MCF 10A (cell line): ENCODE measurements at regions not wholly inside any gene's neighbourhood (a gene's known extent, or its start where the extent isn't known, plus 50 kb on each side); places are given as distances from the start of the nearest gene placed in this dataset.

Experiments
- BruUV-seq: library from RNA; stranded (reverse); fragments of 400-500 nt; replicated peaks from 2 replicates; lab custom pipeline; 2021; lab: Mats Ljungman, UMichigan
- CTCF ChIA-PET: fragments of 300-600 bp; sonication (Branson Sonifier 250); formaldehyde crosslinking; extraction: SDS; loops from one replicate; lab custom pipeline; 2021; ENCODE audit warnings: antibody characterized with exemption, inconsistent platforms; lab: Yijun Ruan, JAX
- POLR2A ChIA-PET: fragments of 300-600, 350-650 bp; sonication (Branson Sonifier 250); formaldehyde crosslinking; extraction: SDS; loops from one replicate; lab custom pipeline; 2020; ENCODE audit warnings: antibody characterized with exemption, inconsistent platforms; lab: Yijun Ruan, JAX
- DNase-seq: peaks from one replicate; pipeline ENCODE4 v3.0.0-alpha.2; 2018; ENCODE audit not compliant: unreplicated experiment
- H3K27ac Mint-ChIP-seq: one replicate; pipeline ENCODE4 v1.8.0; 2022; ENCODE audit warnings: mild to moderate bottlenecking, low read depth, mixed read lengths; ENCODE audit not compliant: unreplicated experiment
- H3K27me3 Mint-ChIP-seq: one replicate; pipeline ENCODE4 v1.8.0; 2022; ENCODE audit warnings: mixed read lengths; ENCODE audit not compliant: insufficient read depth, unreplicated experiment
- H3K36me3 Mint-ChIP-seq: one replicate; pipeline ENCODE4 v1.8.0; 2022; ENCODE audit warnings: mild to moderate bottlenecking, moderate library complexity, mixed read lengths; ENCODE audit not compliant: insufficient read depth, unreplicated experiment
- H3K4me1 Mint-ChIP-seq: one replicate; pipeline ENCODE4 v1.8.0; 2022; ENCODE audit warnings: mixed read lengths; ENCODE audit not compliant: insufficient read depth, unreplicated experiment
- H3K4me3 Mint-ChIP-seq: one replicate; pipeline ENCODE4 v1.8.0; 2022; ENCODE audit warnings: mild to moderate bottlenecking, moderate library complexity, mixed read lengths; ENCODE audit not compliant: unreplicated experiment
- H3K9me3 Mint-ChIP-seq: one replicate; pipeline ENCODE4 v1.8.0; 2022; ENCODE audit warnings: mixed read lengths; ENCODE audit not compliant: unreplicated experiment
- intact Hi-C: fragments of 100-400 bp; cut with micrococcal nuclease; formaldehyde crosslinking; loops from 2 replicates; pipeline ENCODE4 v1.14.1; 2022
- TF ChIP-seq, protein P1 (sequence below): fragments of 200-600 bp; IDR thresholded peaks from one replicate; pipeline ENCODE4 v1.8.0; 2022; ENCODE audit warnings: antibody characterized with exemption, mild to moderate bottlenecking; ENCODE audit not compliant: unreplicated experiment

DNA sequence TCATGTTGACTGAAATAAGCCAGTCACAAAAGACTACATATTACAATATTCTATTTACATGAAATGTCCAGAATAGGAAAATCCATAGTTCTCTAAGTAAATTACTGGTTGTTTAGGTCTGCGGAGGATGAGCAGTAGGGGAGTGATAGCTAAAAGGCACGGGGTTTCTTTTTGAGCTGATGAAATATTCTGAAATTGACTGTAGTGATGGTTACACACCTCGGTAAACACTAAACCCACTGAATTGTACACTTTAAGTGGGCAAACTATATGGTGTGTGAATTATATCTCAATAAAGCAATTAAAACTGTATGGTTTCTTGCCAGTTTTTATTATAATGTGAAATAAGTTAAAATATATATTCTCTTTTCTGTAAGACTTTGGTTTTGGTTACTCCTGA lies 77.7 kb upstream of the TMED7 start:
- TF ChIP-seq, protein P1, sequence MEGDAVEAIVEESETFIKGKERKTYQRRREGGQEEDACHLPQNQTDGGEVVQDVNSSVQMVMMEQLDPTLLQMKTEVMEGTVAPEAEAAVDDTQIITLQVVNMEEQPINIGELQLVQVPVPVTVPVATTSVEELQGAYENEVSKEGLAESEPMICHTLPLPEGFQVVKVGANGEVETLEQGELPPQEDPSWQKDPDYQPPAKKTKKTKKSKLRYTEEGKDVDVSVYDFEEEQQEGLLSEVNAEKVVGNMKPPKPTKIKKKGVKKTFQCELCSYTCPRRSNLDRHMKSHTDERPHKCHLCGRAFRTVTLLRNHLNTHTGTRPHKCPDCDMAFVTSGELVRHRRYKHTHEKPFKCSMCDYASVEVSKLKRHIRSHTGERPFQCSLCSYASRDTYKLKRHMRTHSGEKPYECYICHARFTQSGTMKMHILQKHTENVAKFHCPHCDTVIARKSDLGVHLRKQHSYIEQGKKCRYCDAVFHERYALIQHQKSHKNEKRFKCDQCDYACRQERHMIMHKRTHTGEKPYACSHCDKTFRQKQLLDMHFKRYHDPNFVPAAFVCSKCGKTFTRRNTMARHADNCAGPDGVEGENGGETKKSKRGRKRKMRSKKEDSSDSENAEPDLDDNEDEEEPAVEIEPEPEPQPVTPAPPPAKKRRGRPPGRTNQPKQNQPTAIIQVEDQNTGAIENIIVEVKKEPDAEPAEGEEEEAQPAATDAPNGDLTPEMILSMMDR = no peak
- H3K4me3 Mint-ChIP-seq = no peak overlapping the region
- ChIA-PET POLR2A (interaction anchor here (0.7 kb wide), 1 partner anchor 231 kb away, joined by 3 read pairs; no protein-coding TSS in a partner anchor), CTCF (interaction anchor here (1.1 kb wide), 1 partner anchor 131 kb away, joined by 3 read pairs; no protein-coding TSS in a partner anchor)
- no peaks in the 10 kb centered on the region for H3K4me1 Mint-ChIP-seq
- DNase-seq = no peak
- intact Hi-C loops = no loop called here
- no peak overlapping the region for H3K27ac Mint-ChIP-seq
- BruUV-seq = no TSS peak
- no peaks in the 10 kb centered on the region for H3K9me3 Mint-ChIP-seq
- no peaks in the 10 kb centered on the region for H3K36me3 Mint-ChIP-seq
- no peaks in the 10 kb centered on the region for H3K27me3 Mint-ChIP-seq

DNA sequence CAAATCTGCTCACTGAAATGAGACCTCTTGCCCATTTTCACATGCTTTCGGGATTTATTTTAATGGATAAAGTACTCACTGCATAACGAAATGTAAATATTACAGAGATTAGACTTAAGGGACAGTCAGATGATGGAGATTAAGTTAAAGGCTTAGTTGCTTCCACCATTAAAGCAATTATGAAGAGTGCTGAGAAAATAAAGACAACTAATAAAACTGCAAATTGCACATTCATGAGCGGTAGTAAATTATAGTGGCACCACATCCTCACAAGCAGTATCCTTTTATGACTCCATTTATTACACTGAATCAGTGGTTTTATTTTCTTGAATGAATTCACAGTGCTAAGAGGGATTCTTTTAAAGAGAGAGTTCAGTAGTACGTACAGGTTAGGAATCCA lies 76.2 kb upstream of the TMED7 start:
- Mint-ChIP-seq H3K4me3 (no peak overlapping the region), H3K27me3 (peaks cover under 1% of the 10 kb centered on the region), H3K27ac (no peak overlapping the region), H3K9me3 (no peaks in the 10 kb centered on the region), H3K36me3 (no peaks in the 10 kb centered on the region), H3K4me1 (no peaks in the 10 kb centered on the region)
- ChIA-PET POLR2A (no interaction called here), CTCF (interaction anchor here (1.2 kb wide), 1 partner anchor 35 kb away, joined by 4 read pairs; no protein-coding TSS in a partner anchor)
- intact Hi-C loops = no loop called here
- BruUV-seq = no TSS peak
- TF ChIP-seq, protein P1 = no peak
- DNase-seq = no peak

DNA sequence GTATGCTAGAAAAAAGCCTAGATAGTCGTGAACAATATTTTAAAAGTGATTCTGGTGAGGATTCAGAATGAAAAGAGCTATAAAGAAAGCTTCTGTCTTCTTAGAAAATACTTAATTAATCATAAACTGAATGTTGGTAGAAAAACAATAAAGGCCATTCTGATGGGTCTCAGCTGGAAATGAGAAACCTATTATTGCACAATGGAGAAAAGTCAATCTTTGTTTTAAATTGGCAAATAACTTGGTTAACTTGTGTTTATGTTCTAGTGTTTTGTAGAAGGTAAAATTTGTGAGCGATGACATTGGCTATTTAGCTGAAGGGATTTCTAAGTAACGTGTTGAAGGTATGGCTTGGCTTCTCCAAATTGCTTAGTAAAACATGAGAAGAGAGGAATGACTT lies 74.1 kb upstream of the TMED7 start:
- Mint-ChIP-seq H3K27ac (no peak overlapping the region), H3K27me3 (peaks cover 6% of the 10 kb centered on the region), H3K36me3 (no peaks in the 10 kb centered on the region), H3K9me3 (no peaks in the 10 kb centered on the region), H3K4me1 (no peaks in the 10 kb centered on the region), H3K4me3 (no peak overlapping the region)
- ChIA-PET CTCF (no interaction called here), POLR2A (no interaction called here)
- intact Hi-C loops = no loop called here
- no TSS peak for BruUV-seq
- TF ChIP-seq, protein P1 = no peak
- no peak for DNase-seq

DNA sequence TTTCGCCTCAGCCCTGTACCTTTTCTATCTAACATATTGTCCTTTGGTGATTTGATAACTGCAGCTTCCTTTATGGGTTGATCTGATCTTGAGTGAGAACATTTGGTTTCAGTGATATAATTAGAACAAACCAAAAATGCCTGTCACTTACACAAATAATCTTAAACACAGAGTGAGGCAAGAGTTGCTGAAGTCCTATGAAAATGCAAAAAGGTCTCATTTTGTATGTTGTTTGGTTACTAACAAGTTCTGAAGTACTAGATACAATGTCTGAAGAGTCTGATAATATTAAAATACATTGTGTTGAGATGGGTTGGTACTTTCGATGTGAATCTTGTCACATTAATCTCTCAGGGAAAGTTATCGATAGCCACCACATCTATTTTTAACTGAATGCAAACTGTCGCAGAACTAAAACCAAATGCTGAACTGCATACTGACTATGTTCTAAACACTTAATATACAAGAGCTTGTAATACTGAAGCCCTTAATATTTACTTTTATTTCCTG lies 70.4 kb upstream of the TMED7 start:
- ChIA-PET CTCF (interaction anchor here (0.6 kb wide), 2 partner anchors 25 to 332 kb away, joined by 3 to 7 read pairs; no protein-coding TSS in a partner anchor), POLR2A (no interaction called here)
- H3K27ac Mint-ChIP-seq = no peak overlapping the region
- H3K27me3 Mint-ChIP-seq = peaks cover 6% of the 10 kb centered on the region
- DNase-seq = no peak
- intact Hi-C loops = no loop called here
- no peaks in the 10 kb centered on the region for H3K9me3 Mint-ChIP-seq
- no peaks in the 10 kb centered on the region for H3K4me1 Mint-ChIP-seq
- no peak overlapping the region for H3K4me3 Mint-ChIP-seq
- H3K36me3 Mint-ChIP-seq = no peaks in the 10 kb centered on the region
- TF ChIP-seq, protein P1 = no peak
- BruUV-seq = no TSS peak
